HG03135 (cell line): ENCODE measurements at regions not wholly inside any gene's neighbourhood (a gene's known extent, or its start where the extent isn't known, plus 50 kb on each side); places are given as distances from the start of the nearest gene placed in this dataset.

Source experiments
- ATAC-seq: cut with Tn5 transposase; IDR thresholded peaks from one replicate; pipeline ENCODE4 v1.9.1; 2021; ENCODE audit warnings: mild to moderate bottlenecking, moderate library complexity; ENCODE audit not compliant: unreplicated experiment

DNA sequence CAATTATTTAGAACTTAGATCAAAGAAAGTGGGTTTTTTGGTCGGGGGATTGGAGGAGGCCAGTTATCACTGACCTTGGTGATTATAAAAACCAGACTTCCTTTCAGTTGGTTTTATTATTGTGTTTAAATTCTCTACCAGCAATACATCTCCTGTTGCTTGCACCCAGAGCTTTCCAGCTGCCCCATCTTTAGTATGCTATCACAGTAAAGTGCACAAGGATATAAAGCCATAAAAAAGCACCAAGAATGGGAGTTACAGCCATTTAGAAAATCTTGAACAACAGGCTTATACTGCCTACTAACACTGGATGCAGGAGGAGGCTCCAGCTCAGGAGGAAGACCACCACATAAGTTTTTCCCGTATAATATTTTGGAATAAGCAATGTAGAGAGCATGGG lies 148.7 kb upstream of the OSR1 start:
- ATAC-seq: no peak

GRCh38 chr2:19505199-19506136 lies 147.0 kb upstream of the OSR1 start:
- ATAC-seq: no peak

DNA sequence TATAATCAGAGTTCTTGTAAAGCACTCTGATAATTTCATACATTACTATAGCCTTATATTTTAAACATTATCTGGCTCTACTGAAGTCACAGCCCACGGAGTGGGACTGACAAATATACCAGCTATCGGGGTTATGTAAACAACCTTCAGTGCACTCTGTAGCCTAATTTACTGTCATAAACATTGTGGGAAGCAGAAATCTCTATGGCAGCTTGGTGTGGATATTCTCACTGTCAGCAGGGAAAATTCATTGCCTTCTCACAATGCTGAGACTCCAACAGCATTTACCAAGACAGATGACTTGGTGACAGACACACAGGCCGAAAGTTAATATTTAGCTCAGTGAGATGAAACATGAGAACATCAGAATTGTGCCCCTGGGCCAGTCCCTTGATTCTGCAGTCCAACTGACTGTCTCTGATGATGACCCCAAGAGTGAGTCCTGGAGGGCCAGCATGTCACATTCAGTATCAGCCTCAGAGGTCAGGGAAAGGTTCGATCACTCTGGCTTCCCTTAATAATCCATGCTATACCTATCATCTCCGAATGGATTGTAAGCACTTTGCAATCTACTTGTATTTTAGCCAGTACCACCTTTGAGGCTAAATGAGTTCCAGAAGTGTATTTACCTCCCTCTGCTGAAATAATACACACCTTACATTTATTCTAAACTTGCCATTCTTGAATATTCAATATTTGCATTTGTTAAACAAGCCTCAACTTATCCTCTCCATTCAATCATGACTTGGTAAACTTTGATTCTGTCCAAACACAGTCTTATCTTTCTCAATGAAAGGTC lies 146.2 kb upstream of the OSR1 start:
- ATAC-seq: no peak

DNA sequence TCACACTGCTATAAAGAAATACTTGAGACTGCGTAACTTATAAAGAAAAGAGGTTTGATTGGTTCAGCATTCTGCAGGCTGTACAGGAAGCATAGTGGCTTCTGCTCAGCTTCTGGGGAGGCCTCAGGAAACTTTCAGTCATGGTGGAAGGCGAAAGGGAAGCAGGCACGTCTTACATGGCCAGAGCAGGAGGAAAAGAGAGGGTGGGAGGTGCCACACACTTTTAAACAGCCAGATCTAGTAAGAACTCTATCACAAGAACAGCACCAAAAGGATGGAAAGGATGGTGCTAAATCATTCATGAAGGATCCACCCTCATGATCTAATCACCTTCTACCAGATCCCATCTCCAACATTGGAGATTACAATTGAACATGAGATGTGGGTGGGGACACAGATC lies 145.5 kb upstream of the OSR1 start:
- ATAC-seq: no peak

DNA sequence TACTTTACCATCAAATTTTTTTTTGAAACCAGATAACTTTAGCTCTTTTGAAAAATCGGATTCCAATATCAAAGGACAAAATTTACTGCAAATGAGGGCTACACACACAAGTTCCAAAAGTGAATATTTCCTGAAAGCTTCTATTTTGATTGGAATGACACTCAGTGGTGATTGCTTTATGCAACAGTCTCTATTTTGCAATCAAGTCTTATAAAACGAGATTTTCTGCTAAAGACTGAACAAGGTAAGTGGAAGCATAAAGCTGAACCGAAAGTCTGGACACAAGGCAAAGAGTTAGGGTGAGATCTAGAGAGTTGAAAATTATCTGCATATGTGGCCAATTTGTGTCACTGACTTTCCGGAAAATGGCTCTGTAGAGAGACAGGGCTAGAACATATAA lies 145.0 kb upstream of the OSR1 start:
- no peak for ATAC-seq

DNA sequence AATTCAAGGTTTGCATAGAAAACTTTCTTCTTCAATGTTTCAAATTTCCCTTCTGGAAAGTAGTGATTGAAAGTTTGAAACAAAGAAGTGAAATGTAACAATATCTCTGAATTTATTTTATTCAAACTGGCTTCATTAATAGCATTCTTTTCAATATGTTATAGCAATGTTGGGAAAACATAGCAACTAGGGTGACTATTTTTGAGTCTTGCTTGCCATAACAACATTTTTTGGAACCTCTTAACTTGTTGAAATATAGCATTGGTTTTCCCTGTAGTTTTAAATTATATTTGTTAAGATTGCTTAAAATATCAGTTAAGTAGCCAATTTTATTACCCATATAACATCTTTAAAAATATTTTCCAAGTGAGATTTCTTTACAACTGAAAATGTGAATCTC lies 141.7 kb upstream of the OSR1 start:
- no peak for ATAC-seq

GRCh38 chr2:19496646-19497045 lies 138.2 kb upstream of the OSR1 start:
- no peak for ATAC-seq

DNA sequence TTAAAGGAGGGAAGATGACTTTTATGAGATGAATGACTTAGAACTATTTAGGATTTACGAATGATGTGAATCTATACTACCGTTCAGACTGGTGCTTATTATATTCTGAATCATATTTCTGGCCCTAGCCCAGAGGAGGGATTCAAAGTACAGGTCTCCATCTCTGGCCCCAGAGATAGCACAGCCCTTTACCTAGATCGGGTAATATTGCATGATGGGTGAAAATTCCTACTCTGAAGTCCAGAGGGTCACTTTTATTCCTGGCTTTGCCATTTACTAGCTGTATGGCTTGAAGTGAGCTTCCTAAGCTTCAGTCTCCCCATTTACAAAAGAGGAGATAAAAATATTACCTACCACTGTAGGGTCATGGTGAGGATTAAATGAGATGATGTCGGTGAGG lies 135.8 kb upstream of the OSR1 start:
- no peak for ATAC-seq

DNA sequence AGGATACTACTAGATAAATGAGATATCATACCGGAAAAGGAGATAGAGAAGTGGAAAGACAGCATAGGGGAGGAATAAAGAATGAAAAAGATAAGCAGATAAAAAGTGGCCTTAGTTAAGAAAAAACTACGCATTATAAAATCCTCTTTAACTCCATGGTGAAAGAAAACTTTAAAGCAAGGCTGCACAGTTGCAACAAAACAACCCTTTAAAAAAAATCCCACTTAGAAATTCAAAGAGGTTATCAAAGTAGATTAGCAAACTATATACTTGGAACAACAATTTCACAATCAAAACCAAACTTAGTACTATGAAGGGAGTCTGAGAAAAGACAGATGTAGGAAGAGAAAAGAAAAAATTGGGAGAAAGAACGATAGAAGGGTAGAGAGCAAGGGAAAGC lies 133.4 kb upstream of the OSR1 start:
- ATAC-seq: no peak

DNA sequence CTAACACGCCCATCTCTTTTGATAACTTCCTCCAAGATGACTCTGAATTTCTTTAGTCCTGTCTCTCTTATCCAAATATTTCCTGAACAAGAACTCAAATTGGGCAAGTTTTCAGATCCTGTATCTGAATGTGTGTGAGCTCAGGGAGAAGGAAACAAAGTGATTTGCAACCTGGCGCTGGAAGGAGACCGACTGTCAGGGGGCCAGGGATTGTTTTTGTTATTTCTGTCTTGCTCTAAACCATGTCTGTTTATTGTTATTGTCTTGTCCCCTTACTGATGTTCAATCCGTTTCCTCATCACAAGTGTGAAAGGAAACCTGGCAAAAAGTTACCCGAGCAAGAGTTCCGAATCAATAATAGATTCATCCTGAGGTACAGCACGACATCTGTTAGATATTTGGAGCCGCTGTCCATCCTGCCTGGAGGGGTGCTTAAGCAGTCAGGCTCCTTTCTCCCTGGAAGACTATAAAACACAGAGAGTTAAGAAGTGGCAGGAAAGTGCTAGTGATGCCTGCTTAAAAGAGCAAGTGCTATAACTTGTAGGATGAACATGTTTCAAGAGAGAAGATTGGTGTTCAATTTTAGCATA lies 132.5 kb upstream of the OSR1 start:
- ATAC-seq: no peak

GRCh38 chr2:19488009-19488691 lies 129.7 kb upstream of the OSR1 start:
- ATAC-seq: peak; percentile 74

- no peak for ATAC-seq
Measured at GRCh38 chr2:19484736-19485135, 126.3 kb upstream of the OSR1 start.

DNA sequence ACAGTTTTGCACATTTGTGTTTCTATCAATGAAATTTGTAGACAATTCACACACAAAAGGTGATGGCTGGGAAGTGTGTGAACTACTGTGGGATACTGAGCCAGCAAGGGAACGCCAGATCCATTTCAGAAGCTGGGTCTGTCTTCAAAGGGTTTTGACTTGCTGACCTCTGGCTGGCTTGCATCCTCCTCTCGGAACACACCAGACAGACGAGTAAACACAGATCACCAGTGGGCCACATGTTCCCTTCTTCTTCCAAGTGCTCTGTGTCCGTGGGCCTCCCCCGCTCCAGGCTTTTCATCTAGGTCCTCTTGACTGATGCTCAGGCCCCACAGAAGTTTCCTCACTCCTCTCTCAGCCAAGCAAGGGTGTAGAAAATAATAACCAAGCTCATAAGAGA lies 122.2 kb upstream of the OSR1 start:
- no peak for ATAC-seq

GRCh38 chr2:19479666-19480065 lies 121.2 kb upstream of the OSR1 start:
- no peak for ATAC-seq

- ATAC-seq: no peak
Measured at GRCh38 chr2:19478409-19478808, 120.0 kb upstream of the OSR1 start.

DNA sequence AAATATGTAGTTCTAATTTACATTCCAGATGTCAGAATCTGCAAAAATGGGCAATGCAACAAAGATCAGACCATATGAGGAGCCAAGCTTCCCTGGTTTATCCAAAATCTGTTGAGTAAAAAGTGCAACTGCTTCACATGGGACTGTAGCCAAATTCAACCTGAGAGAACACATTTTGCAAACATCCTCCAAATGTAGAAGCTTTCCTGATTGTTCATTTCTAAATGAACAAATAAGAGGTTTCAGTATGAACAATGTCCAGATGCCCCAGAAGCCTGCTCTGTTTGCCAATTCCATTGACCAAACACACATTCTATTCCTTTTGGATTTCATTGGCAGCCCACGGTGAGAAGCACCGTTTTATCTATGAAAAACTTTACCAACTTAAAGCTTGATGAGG lies 117.9 kb upstream of the OSR1 start:
- no peak for ATAC-seq

DNA sequence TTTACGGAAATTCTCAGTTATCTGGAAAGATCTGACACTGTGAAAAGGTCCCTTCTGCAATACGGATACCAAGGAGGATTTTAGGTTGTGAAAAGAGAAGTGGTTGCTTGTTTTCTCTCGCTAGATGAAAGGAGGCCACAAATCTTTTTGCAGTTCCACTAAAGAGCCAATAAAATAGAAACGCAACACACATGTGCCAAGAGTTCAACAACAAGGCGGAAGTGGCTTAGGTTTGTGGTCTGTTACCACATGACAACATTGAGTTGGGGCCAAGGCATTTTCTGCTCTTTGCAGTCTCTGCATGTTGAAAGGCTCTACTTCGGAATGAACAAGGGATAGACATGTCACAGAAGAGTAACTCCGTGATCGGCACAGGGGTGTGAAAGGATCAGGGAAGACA lies 115.7 kb upstream of the OSR1 start:
- peak; percentile 96 for ATAC-seq

- ATAC-seq: no peak
Measured at GRCh38 chr2:19473350-19473749, 114.9 kb upstream of the OSR1 start.

- ATAC-seq: no peak
Measured at GRCh38 chr2:19472391-19472978, 114.1 kb upstream of the OSR1 start.

- no peak for ATAC-seq
Measured at GRCh38 chr2:19471491-19471890, 113.1 kb upstream of the OSR1 start.

GRCh38 chr2:19465978-19466377 lies 107.6 kb upstream of the OSR1 start:
- ATAC-seq: no peak
